ENCODE measurements at regions not wholly inside any gene's neighbourhood (a gene's known extent, or its start where the extent isn't known, plus 50 kb on each side); places are given as distances from the start of the nearest gene placed in this dataset.

DNA sequence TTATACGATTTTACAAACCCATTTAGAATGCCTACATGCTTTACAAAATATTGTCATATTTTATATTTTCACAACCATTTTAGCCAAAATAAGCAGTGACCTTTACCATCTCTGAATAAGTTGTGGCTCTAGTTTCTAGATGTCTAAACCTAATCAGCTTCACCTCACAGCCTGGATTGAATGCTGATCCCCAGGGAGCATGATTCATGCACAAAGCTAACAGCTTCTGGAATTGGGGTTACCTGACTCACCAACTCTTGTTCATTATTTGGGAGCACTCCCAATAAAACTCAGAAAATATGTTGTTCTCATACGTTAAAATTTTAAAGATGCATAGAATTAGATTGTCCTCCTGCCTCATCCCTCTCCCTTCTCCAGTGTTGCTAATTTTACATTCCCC, 611.7 kb upstream of the NETO1 start:
- Mint-ChIP-seq H3K4me1 (no peaks in the 10 kb centered on the region), H3K36me3 (ENCODE audit: low read depth) (peaks cover 3% of the 10 kb centered on the region)

DNA sequence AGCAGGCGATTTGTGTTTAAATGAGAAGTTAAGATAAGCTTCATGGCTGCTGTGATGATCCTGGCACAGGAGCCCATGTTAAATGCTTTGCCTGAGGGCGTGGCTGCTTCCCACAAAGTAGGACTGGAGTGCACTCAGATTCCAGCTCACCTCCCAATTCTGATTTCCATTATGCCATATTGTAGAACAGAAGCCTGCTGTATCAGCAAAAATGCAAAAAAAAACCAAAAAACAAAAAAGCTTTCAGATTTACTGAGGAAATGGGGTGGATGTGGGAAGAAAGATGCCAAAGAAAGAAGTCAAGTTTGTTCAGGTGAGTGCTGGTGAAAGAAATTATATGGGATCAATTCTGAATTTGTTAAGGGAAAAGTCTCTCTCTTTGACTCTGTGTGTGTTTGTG, 610.4 kb upstream of the NETO1 start:
- H3K4me3 ChIP-seq (ENCODE audit: low read length): no peak overlapping the region
- 98 to 100% methylated on average over 1 to 2 of the region's 2 CpGs for WGBS, 2 experiments (ENCODE audit: insufficient coverage in 1 of 2, insufficient read length in 1 of 2)
- peaks cover 3% of the 10 kb centered on the region for H3K36me3 Mint-ChIP-seq (ENCODE audit: low read depth)
- H3K27me3 Mint-ChIP-seq (ENCODE audit: insufficient read depth): no peaks in the 10 kb centered on the region
- no peaks in the 10 kb centered on the region for H3K4me1 ChIP-seq (ENCODE audit: control insufficient read depth, insufficient read depth, low read length)
- no peak for TF ChIP-seq CTCF (conservative IDR thresholded peaks at IDR 0.05)
- H3K27ac ChIP-seq (ENCODE audit: low read depth, low read length): no peak overlapping the region
- H3K4me3 Mint-ChIP-seq: no peak overlapping the region
- no peak for DNase-seq
- no peak overlapping the region for H3K9ac ChIP-seq (ENCODE audit: extremely low read depth, low read length, poor library complexity, severe bottlenecking)
- peaks cover 11% of the 10 kb centered on the region for H3K9me3 Mint-ChIP-seq
- H3K36me3 ChIP-seq (ENCODE audit: control insufficient read depth, insufficient read depth, low read length): no peaks in the 10 kb centered on the region
- no peak overlapping the region for H3K27ac Mint-ChIP-seq
- peaks cover 8% of the 10 kb centered on the region for H3K9me3 ChIP-seq (ENCODE audit: control insufficient read depth, low read length)
- H3K4me1 Mint-ChIP-seq: no peaks in the 10 kb centered on the region
- H3K27me3 ChIP-seq (ENCODE audit: control insufficient read depth, insufficient read depth, low read length, poor library complexity, severe bottlenecking): no peaks in the 10 kb centered on the region

More for the DNA sequence above, 611.7 kb upstream of the NETO1 start:
- TF ChIP-seq CTCF (conservative IDR thresholded peaks at IDR 0.05): no peak
- Mint-ChIP-seq H3K27ac (no peak overlapping the region), H3K4me3 (no peak overlapping the region), H3K9me3 (peaks cover 11% of the 10 kb centered on the region), H3K27me3 (ENCODE audit: insufficient read depth) (no peaks in the 10 kb centered on the region)
- no peaks in the 10 kb centered on the region for H3K27me3 ChIP-seq (ENCODE audit: control insufficient read depth, insufficient read depth, low read length, poor library complexity, severe bottlenecking)
- no peak overlapping the region for H3K4me3 ChIP-seq (ENCODE audit: low read length)
- H3K36me3 ChIP-seq (ENCODE audit: control insufficient read depth, insufficient read depth, low read length): no peaks in the 10 kb centered on the region
- no peaks in the 10 kb centered on the region for H3K4me1 ChIP-seq (ENCODE audit: control insufficient read depth, insufficient read depth, low read length)
- 92 to 100% methylated on average over 2 of the region's 2 CpGs for WGBS, 2 experiments (ENCODE audit: insufficient coverage in 1 of 2, insufficient read length in 1 of 2)
- no peak overlapping the region for H3K27ac ChIP-seq (ENCODE audit: low read depth, low read length)
- no peak overlapping the region for H3K9ac ChIP-seq (ENCODE audit: extremely low read depth, low read length, poor library complexity, severe bottlenecking)
- peaks cover 8% of the 10 kb centered on the region for H3K9me3 ChIP-seq (ENCODE audit: control insufficient read depth, low read length)
- no peak for DNase-seq

- Mint-ChIP-seq H3K27me3 (ENCODE audit: insufficient read depth) (peaks cover 7% of the 10 kb centered on the region), H3K27ac (no peak overlapping the region), H3K9me3 (peaks cover 11% of the 10 kb centered on the region), H3K36me3 (ENCODE audit: low read depth) (peaks cover 3% of the 10 kb centered on the region), H3K4me3 (no peak overlapping the region), H3K4me1 (no peaks in the 10 kb centered on the region)
- WGBS, 2 experiments (ENCODE audit: insufficient coverage in 1 of 2, insufficient read length in 1 of 2): 96 to 100% methylated on average over 2 to 3 of the region's 3 CpGs
- Histone ChIP-seq H3K27me3 (ENCODE audit: control insufficient read depth, insufficient read depth, low read length, poor library complexity, severe bottlenecking) (no peaks in the 10 kb centered on the region), H3K36me3 (ENCODE audit: control insufficient read depth, insufficient read depth, low read length) (no peaks in the 10 kb centered on the region), H3K27ac (ENCODE audit: low read depth, low read length) (no peak overlapping the region), H3K4me1 (ENCODE audit: control insufficient read depth, insufficient read depth, low read length) (no peaks in the 10 kb centered on the region), H3K9me3 (ENCODE audit: control insufficient read depth, low read length) (peaks cover 8% of the 10 kb centered on the region), H3K9ac (ENCODE audit: extremely low read depth, low read length, poor library complexity, severe bottlenecking) (no peak overlapping the region), H3K4me3 (ENCODE audit: low read length) (no peak overlapping the region)
- DNase-seq: no peak
- no peak for TF ChIP-seq CTCF (conservative IDR thresholded peaks at IDR 0.05)
These were observed 608.2 kb upstream of the NETO1 start for GRCh38 chr18:73476031-73476430.
